Right lobe of liver (tissue), 6 donors: ENCODE measurements at regions not wholly inside any gene's neighbourhood (a gene's known extent, or its start where the extent isn't known, plus 50 kb on each side); places are given as distances from the start of the nearest gene placed in this dataset.

ENCODE experiments used
- ATAC-seq, 4 donors: fragments of 200-7000 bp; cut with Tn5 transposase; one replicate each; pipeline ENCODE4 v1.9.1; 2020; ENCODE audit warnings: mild to moderate bottlenecking in 4 of 4, moderate library complexity in 4 of 4
- DNase-seq, 3 donors: peaks; one replicate each; pipeline ENCODE4 v3.0.0-alpha.2; 2020
- H3K27ac ChIP-seq, 3 donors: fragments of 200-600 bp; one replicate each; pipeline ENCODE4 v1.8.0; 2022
- H3K27me3 ChIP-seq, 2 donors: fragments of 200-600 bp; one replicate each; pipeline ENCODE4 v1.8.0; 2022
- H3K36me3 ChIP-seq, 4 donors: fragments of 200-600 bp; sonication (generic) in 1 of 4; one replicate each; pipeline versions ENCODE4 v1.5.1 to v1.8.0; 2017 to 2022; ENCODE audit warnings: control low read depth in 1 of 4
- H3K4me1 ChIP-seq, 4 donors: fragments of 200-600 bp; sonication (generic) in 1 of 4; one replicate each; pipeline versions ENCODE4 v1.5.1 to v1.8.0; 2017 to 2022; ENCODE audit warnings: control low read depth in 1 of 4
- H3K4me3 ChIP-seq, 3 donors: fragments of 200-600 bp; one replicate each; pipeline ENCODE4 v1.8.0; 2022
- H3K9me3 ChIP-seq, 4 donors: fragments of 200-600 bp; sonication (generic) in 1 of 4; one replicate each; pipeline versions ENCODE4 v1.5.1 to v1.8.0; 2017 to 2022; ENCODE audit warnings: control low read depth in 1 of 4
- CTCF ChIP-seq, 4 donors: fragments of 200-600 bp in 3 of 4; fragments of 450-650 bp in 1 of 4; IDR thresholded peaks; one replicate each; pipeline versions ENCODE4 v1.5.1 to v1.8.0; 2016 to 2022; ENCODE audit warnings: antibody characterized with exemption in 4 of 4, mild to moderate bottlenecking in 2 of 4
- POLR2A ChIP-seq: fragments of 450-650 bp; IDR thresholded peaks from one replicate; pipeline ENCODE4 v1.6.1; 2017; ENCODE audit warnings: antibody characterized with exemption, mild to moderate bottlenecking
- WGBS: methylation state at CpG from one replicate; pipeline ENCODE4 v1.1.6; 2018; ENCODE audit warnings: low coverage, low lambda C conversion rate; ENCODE audit not compliant: insufficient coverage; ENCODE audit errors: missing lambda C conversion rate; 5-methylcytosine and 5-hydroxymethylcytosine counted together
- intact Hi-C, 2 donors: fragments of 100-400 bp; cut with DNase I; formaldehyde crosslinking; loops; one replicate each; pipeline versions ENCODE4 v1.11.2 to v1.14.1; 2022
- donor health status: DM: no; HTN: yes; CAD: no.
- donor health status: DM: no; HTN: no; CAD: no.
- donor health status: DM: no; HTN: no; CAD: no.
- donor health status: DM: no; HTN: yes; CAD: no.
- donor health status: DM: no; HTN: yes; CAD: no.

GRCh38 chr17:83161298-83162034, 82.1 kb downstream of the METRNL start:
- 80% methylated on average over 10 of the region's 14 CpGs for WGBS
- Histone ChIP-seq H3K36me3 (no peaks in the 10 kb centered on the region), H3K27me3 (no peaks in the 10 kb centered on the region), H3K9me3 (no peaks in the 10 kb centered on the region), H3K4me1 (no peaks in the 10 kb centered on the region), H3K4me3 (no peak overlapping the region), H3K27ac (no peak overlapping the region)
- intact Hi-C loops = no loop called here
- TF ChIP-seq POLR2A (no peak), CTCF (IDR thresholded peaks at IDR 0.05) (no peak)
- DNase-seq (no peak), ATAC-seq (peak in 1 of 4 donors; percentile 12)

- no peak for DNase-seq
Observed at GRCh38 chr17:83162035-83162745, 82.8 kb downstream of the METRNL start.

GRCh38 chr17:83164490-83164889, 85.1 kb downstream of the METRNL start:
- no peak overlapping the region for H3K4me3 ChIP-seq
- no peaks in the 10 kb centered on the region for H3K27me3 ChIP-seq
- H3K36me3 ChIP-seq = no peaks in the 10 kb centered on the region
- no peaks in the 10 kb centered on the region for H3K9me3 ChIP-seq
- intact Hi-C loops = no loop called here
- WGBS = 65% methylated on average over 3 of the region's 3 CpGs
- no peaks in the 10 kb centered on the region for H3K4me1 ChIP-seq
- no peak for TF ChIP-seq CTCF (IDR thresholded peaks at IDR 0.05)
- TF ChIP-seq POLR2A = no peak
- DNase-seq (no peak), ATAC-seq (no peak)
- no peak overlapping the region for H3K27ac ChIP-seq

More at GRCh38 chr17:83162035-83162745, 82.8 kb downstream of the METRNL start:
- Histone ChIP-seq H3K4me1 (no peaks in the 10 kb centered on the region), H3K36me3 (no peaks in the 10 kb centered on the region), H3K27me3 (no peaks in the 10 kb centered on the region), H3K4me3 (no peak overlapping the region), H3K27ac (no peak overlapping the region), H3K9me3 (no peaks in the 10 kb centered on the region)
- no peak for TF ChIP-seq CTCF (IDR thresholded peaks at IDR 0.05)
- TF ChIP-seq POLR2A = no peak
- ATAC-seq = no peak
- WGBS = 53% methylated on average over 5 of the region's 21 CpGs
- intact Hi-C loops = no loop called here

- intact Hi-C loops = no loop called here
Observed at GRCh38 chr17:83170571-83171260, 91.3 kb downstream of the METRNL start.

More at GRCh38 chr17:83170571-83171260, 91.3 kb downstream of the METRNL start:
- H3K27me3 ChIP-seq = no peaks in the 10 kb centered on the region
- WGBS = 66% methylated on average over 8 of the region's 9 CpGs
- TF ChIP-seq CTCF (IDR thresholded peaks at IDR 0.05) (no peak), POLR2A (no peak)
- no peak overlapping the region for H3K4me3 ChIP-seq
- peaks cover 0 to 7% (median 0%) of the 10 kb centered on the region in 4 donors for H3K4me1 ChIP-seq
- no peaks in the 10 kb centered on the region for H3K9me3 ChIP-seq
- no peaks in the 10 kb centered on the region for H3K36me3 ChIP-seq
- no peak overlapping the region for H3K27ac ChIP-seq
- DNase-seq (peak in 1 of 3 donors; percentile 11), ATAC-seq (no peak)
